ENCODE measurements at regions not wholly inside any gene's neighbourhood (a gene's known extent, or its start where the extent isn't known, plus 50 kb on each side); places are given as distances from the start of the nearest gene placed in this dataset.
A peak's percentile ranks its signal among the peaks of the same experiment; 100 is the strongest.

GRCh38 chr6:79305020-79305419 is 70.5 kb upstream of the HMGN3 start:
- no peak for DNase-seq (ENCODE audit: low spot score)

GRCh38 chr6:79302341-79302740 is 67.9 kb upstream of the HMGN3 start:
- DNase-seq (ENCODE audit: low spot score), result peak; percentile 9

GRCh38 chr6:79301290-79301689 is 66.8 kb upstream of the HMGN3 start:
- DNase-seq (ENCODE audit: low spot score), result no peak

- DNase-seq (ENCODE audit: low spot score), result no peak
These were observed 61.7 kb upstream of the HMGN3 start for GRCh38 chr6:79296211-79296610.

Measured in iPS-NIHi11 (cell line).